OCI-LY3 (cell line): ENCODE measurements at regions not wholly inside any gene's neighbourhood (a gene's known extent, or its start where the extent isn't known, plus 50 kb on each side); places are given as distances from the start of the nearest gene placed in this dataset.

Source experiments
- H2AFZ ChIP-seq: fragments of 200-600, 300-600 bp; shearing (Covaris generic); 2 replicates; pipeline ENCODE4 v1.6.0; 2014; ENCODE audit warnings: antibody characterized with exemption, low read depth, low read length
- H3K27ac ChIP-seq: fragments of 200-600, 300-600 bp; sonication (generic); 2 replicates; pipeline ENCODE4 v1.5.1; 2014; ENCODE audit warnings: mild to moderate bottlenecking, low read length, moderate library complexity, mixed read lengths
- H3K27me3 ChIP-seq: fragments of 200-600, 300-600 bp; sonication (generic); 2 replicates; pipeline ENCODE4 v1.6.1; 2014; ENCODE audit warnings: low read depth, low read length, mixed read lengths
- H3K36me3 ChIP-seq: fragments of 200-600, 300-600 bp; sonication (generic); replicated peaks from 2 replicates; pipeline ENCODE3; 2014; ENCODE audit warnings: low read depth, low read length, mixed read lengths
- H3K4me1 ChIP-seq: fragments of 300-600, 200-600 bp; sonication (generic); 2 replicates; pipeline ENCODE4 v1.6.1; 2014; ENCODE audit warnings: low read length, mixed read lengths
- H3K4me2 ChIP-seq: fragments of 200-600, 300-600 bp; sonication (generic); 2 replicates; pipeline ENCODE4 v1.6.1; 2014; ENCODE audit warnings: low read length, mixed read lengths
- H3K4me3 ChIP-seq: fragments of 300-600, 200-600 bp; sonication (generic); 2 replicates; pipeline ENCODE4 v1.5.1; 2014; ENCODE audit warnings: antibody characterized with exemption, mild to moderate bottlenecking, low read length, moderate library complexity
- H3K79me2 ChIP-seq: fragments of 300-600, 200-600 bp; shearing (Covaris generic); 2 replicates; pipeline ENCODE4 v1.6.1; 2014; ENCODE audit warnings: mild to moderate bottlenecking, low read length, mixed read lengths
- H3K9ac ChIP-seq: fragments of 300-600, 200-600 bp; shearing (Covaris generic); 2 replicates; pipeline ENCODE4 v1.6.0; 2014; ENCODE audit warnings: mild to moderate bottlenecking, low read length, moderate library complexity
- H3K9me3 ChIP-seq: fragments of 200-600, 300-600 bp; shearing (Covaris generic); 2 replicates; pipeline ENCODE4 v1.6.1; 2014; ENCODE audit warnings: low read length, mixed read lengths; ENCODE audit not compliant: insufficient read depth
- H4K20me1 ChIP-seq: fragments of 200-600, 300-600 bp; sonication (generic); 2 replicates; pipeline ENCODE4 v1.6.1; 2016; ENCODE audit warnings: low read length, mixed read lengths; ENCODE audit not compliant: insufficient read depth
- EZH2phosphoT487 ChIP-seq: fragments of 200-600 bp; shearing (Covaris generic); IDR thresholded peaks from 2 replicates; pipeline ENCODE4 v1.6.1; 2018; ENCODE audit warnings: antibody characterized with exemption, mixed run types, low read depth
- TF ChIP-seq, protein P1 (sequence below): fragments of 200-600, 300-600 bp; sonication (generic); IDR thresholded peaks from 2 replicates; pipeline ENCODE4 v1.5.1; 2014; ENCODE audit warnings: antibody characterized with exemption, low read length, low read depth

DNA sequence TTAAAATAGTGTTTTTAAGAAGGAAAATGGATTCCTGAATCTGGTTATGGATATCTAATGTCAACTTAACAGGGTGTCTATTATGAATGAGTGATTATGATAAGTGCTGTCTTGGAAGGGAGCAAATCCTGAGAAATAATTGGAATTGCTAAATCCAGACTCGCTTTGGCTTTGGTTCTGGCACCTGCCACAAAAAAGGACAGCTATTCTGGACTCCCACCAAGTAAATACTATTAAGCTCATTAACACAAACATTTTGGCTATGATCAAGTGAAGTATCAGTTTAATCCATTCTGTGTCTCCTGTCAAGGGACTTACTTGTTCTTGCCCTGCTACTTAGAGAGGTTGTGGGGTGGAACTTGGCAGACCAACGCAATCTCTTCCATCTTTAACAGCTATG lies 403.7 kb downstream of the CENPC start:
- H4K20me1 ChIP-seq = no peaks in the 10 kb centered on the region
- H3K27ac ChIP-seq = no peak overlapping the region
- no peak overlapping the region for H2AFZ ChIP-seq
- no peaks in the 10 kb centered on the region for H3K79me2 ChIP-seq
- no peak overlapping the region for H3K4me3 ChIP-seq
- H3K9ac ChIP-seq = no peak overlapping the region
- peaks cover 11% of the 10 kb centered on the region for H3K4me1 ChIP-seq
- no peak for TF ChIP-seq EZH2phosphoT487
- TF ChIP-seq, protein P1, sequence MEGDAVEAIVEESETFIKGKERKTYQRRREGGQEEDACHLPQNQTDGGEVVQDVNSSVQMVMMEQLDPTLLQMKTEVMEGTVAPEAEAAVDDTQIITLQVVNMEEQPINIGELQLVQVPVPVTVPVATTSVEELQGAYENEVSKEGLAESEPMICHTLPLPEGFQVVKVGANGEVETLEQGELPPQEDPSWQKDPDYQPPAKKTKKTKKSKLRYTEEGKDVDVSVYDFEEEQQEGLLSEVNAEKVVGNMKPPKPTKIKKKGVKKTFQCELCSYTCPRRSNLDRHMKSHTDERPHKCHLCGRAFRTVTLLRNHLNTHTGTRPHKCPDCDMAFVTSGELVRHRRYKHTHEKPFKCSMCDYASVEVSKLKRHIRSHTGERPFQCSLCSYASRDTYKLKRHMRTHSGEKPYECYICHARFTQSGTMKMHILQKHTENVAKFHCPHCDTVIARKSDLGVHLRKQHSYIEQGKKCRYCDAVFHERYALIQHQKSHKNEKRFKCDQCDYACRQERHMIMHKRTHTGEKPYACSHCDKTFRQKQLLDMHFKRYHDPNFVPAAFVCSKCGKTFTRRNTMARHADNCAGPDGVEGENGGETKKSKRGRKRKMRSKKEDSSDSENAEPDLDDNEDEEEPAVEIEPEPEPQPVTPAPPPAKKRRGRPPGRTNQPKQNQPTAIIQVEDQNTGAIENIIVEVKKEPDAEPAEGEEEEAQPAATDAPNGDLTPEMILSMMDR = no peak
- no peaks in the 10 kb centered on the region for H3K27me3 ChIP-seq
- no peaks in the 10 kb centered on the region for H3K9me3 ChIP-seq
- H3K4me2 ChIP-seq = no peak overlapping the region
- no peaks in the 10 kb centered on the region for H3K36me3 ChIP-seq

- Histone ChIP-seq H3K79me2 (no peaks in the 10 kb centered on the region), H4K20me1 (no peaks in the 10 kb centered on the region), H3K4me2 (no peak overlapping the region), H3K27ac (no peak overlapping the region), H3K9me3 (no peaks in the 10 kb centered on the region), H3K4me3 (no peak overlapping the region), H3K27me3 (no peaks in the 10 kb centered on the region), H2AFZ (no peak overlapping the region), H3K4me1 (peaks cover 12% of the 10 kb centered on the region), H3K9ac (no peak overlapping the region), H3K36me3 (no peaks in the 10 kb centered on the region)
- TF ChIP-seq, protein P1 = no peak
- TF ChIP-seq EZH2phosphoT487 = no peak
Observed at GRCh38 chr4:67134616-67135015, 410.7 kb downstream of the CENPC start.

GRCh38 chr4:67133162-67133561 lies 412.1 kb downstream of the CENPC start:
- no peaks in the 10 kb centered on the region for H3K79me2 ChIP-seq
- no peak overlapping the region for H3K4me2 ChIP-seq
- H3K27me3 ChIP-seq = no peaks in the 10 kb centered on the region
- no peak overlapping the region for H3K4me3 ChIP-seq
- H3K9me3 ChIP-seq = no peaks in the 10 kb centered on the region
- H4K20me1 ChIP-seq = no peaks in the 10 kb centered on the region
- no peak overlapping the region for H3K27ac ChIP-seq
- peaks cover 12% of the 10 kb centered on the region for H3K4me1 ChIP-seq
- no peak overlapping the region for H3K9ac ChIP-seq
- TF ChIP-seq, protein P1 = no peak
- no peak for TF ChIP-seq EZH2phosphoT487
- H2AFZ ChIP-seq = no peak overlapping the region
- no peaks in the 10 kb centered on the region for H3K36me3 ChIP-seq

- Histone ChIP-seq H3K4me2 (peak overlapping the region; percentile 3; the same call in 1 of the 2 replicates), H3K4me3 (no peak overlapping the region), H3K27ac (no peak overlapping the region), H3K79me2 (no peaks in the 10 kb centered on the region), H3K9ac (no peak overlapping the region), H3K36me3 (no peaks in the 10 kb centered on the region), H3K9me3 (no peaks in the 10 kb centered on the region), H4K20me1 (no peaks in the 10 kb centered on the region), H3K4me1 (peaks cover 12% of the 10 kb centered on the region), H3K27me3 (no peaks in the 10 kb centered on the region), H2AFZ (no peak overlapping the region)
- TF ChIP-seq EZH2phosphoT487 = no peak
- TF ChIP-seq, protein P1 = no peak
Observed at GRCh38 chr4:67131224-67131623, 414.1 kb downstream of the CENPC start.
